ENCODE measurements at regions not wholly inside any gene's neighbourhood (a gene's known extent, or its start where the extent isn't known, plus 50 kb on each side); places are given as distances from the start of the nearest gene placed in this dataset.

GRCh38 chr2:167551416-167551815, 663.1 kb downstream of the XIRP2 start:
- no peak for ATAC-seq
- Histone ChIP-seq H3K27me3 (no peaks in the 10 kb centered on the region), H3K4me3 (no peak overlapping the region), H3K36me3 (no peaks in the 10 kb centered on the region), H3K27ac (no peak overlapping the region), H3K4me1 (no peaks in the 10 kb centered on the region), H3K9me3 (no peaks in the 10 kb centered on the region)
- TF ChIP-seq EP300 (IDR thresholded peaks at IDR 0.05) (no peak), POLR2A (IDR thresholded peaks at IDR 0.05) (no peak), POLR2AphosphoS5 (IDR thresholded peaks at IDR 0.05) (no peak), CTCF (IDR thresholded peaks at IDR 0.05) (no peak)
- WGBS, 2 donors (ENCODE audit: low coverage in 1 of 2) = 47 to 68% methylated on average over 3 of the region's 4 CpGs

DNA sequence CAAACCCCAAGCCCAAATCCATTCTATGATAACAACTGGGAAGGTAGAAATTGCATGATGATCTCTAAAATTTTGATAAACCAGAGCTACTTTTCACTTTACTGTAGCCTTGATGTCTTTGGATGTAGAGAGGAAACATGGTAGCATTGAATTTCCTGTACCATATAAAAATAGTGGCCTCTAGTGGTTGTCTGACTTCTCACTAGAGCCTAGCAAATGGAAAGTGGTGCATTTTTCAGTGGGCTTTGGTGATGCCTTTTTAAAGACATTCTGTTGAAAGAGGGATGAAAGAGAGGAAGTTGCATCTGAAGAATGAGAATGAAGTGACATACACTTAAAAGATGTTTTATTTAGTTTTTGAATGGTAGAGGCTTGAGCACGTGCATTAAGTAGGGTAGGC, 662.2 kb downstream of the XIRP2 start:
- Histone ChIP-seq H3K9me3 (no peaks in the 10 kb centered on the region), H3K36me3 (no peaks in the 10 kb centered on the region), H3K4me3 (no peak overlapping the region), H3K27me3 (no peaks in the 10 kb centered on the region), H3K4me1 (no peaks in the 10 kb centered on the region), H3K27ac (no peak overlapping the region)
- no peak for TF ChIP-seq POLR2A (IDR thresholded peaks at IDR 0.05)
- TF ChIP-seq POLR2AphosphoS5 (IDR thresholded peaks at IDR 0.05) = no peak
- TF ChIP-seq CTCF (IDR thresholded peaks at IDR 0.05) = no peak
- no peak for TF ChIP-seq EP300 (IDR thresholded peaks at IDR 0.05)
- no peak for ATAC-seq
- 86 to 100% methylated on average over 1 of the region's 1 CpG for whole genome bisulfite sequencing, 2 donors (ENCODE audit: low coverage in 1 of 2)

DNA sequence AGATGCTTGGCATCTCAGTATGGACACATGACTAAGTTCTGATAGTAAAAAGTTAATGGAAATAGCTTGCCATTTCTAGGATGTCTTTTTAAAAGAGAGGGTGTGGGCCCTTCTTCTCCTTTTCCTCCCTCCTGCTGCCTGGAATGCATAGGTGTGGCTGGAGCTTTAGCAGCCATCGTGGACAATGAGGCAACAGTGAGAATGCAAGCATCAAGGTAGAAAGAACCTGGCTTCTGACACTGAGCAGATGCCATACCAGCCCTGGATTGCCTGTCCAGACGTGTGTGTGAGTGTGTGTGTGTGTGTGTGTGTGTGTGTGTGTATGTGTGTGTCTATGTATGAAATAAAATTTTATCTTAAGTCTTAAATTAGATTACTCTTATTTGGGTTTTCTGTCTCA, 660.1 kb downstream of the XIRP2 start:
- TF ChIP-seq EP300 (IDR thresholded peaks at IDR 0.05) = no peak
- no peak for TF ChIP-seq POLR2AphosphoS5 (IDR thresholded peaks at IDR 0.05)
- no peak for TF ChIP-seq CTCF (IDR thresholded peaks at IDR 0.05)
- TF ChIP-seq POLR2A (IDR thresholded peaks at IDR 0.05) = no peak
- WGBS, 2 donors (ENCODE audit: low coverage in 1 of 2) = 33 to 100% methylated on average over 1 of the region's 2 CpGs
- no peak for ATAC-seq
- H3K36me3 ChIP-seq = no peaks in the 10 kb centered on the region
- no peak overlapping the region for H3K27ac ChIP-seq
- H3K4me1 ChIP-seq = no peaks in the 10 kb centered on the region
- H3K27me3 ChIP-seq = no peaks in the 10 kb centered on the region
- H3K9me3 ChIP-seq = no peaks in the 10 kb centered on the region
- H3K4me3 ChIP-seq = no peak overlapping the region

- Histone ChIP-seq H3K4me1 (no peaks in the 10 kb centered on the region), H3K27me3 (no peaks in the 10 kb centered on the region), H3K27ac (no peak overlapping the region), H3K4me3 (no peak overlapping the region), H3K9me3 (no peaks in the 10 kb centered on the region), H3K36me3 (no peaks in the 10 kb centered on the region)
- TF ChIP-seq POLR2A (IDR thresholded peaks at IDR 0.05) (no peak), CTCF (IDR thresholded peaks at IDR 0.05) (no peak), EP300 (IDR thresholded peaks at IDR 0.05) (no peak)
- ATAC-seq = no peak
- WGBS, 2 donors (ENCODE audit: low coverage in 1 of 2) = 95 to 97% methylated on average over 13 to 15 of the region's 19 CpGs
Observed at GRCh38 chr2:167544602-167545001, 656.3 kb downstream of the XIRP2 start.

DNA sequence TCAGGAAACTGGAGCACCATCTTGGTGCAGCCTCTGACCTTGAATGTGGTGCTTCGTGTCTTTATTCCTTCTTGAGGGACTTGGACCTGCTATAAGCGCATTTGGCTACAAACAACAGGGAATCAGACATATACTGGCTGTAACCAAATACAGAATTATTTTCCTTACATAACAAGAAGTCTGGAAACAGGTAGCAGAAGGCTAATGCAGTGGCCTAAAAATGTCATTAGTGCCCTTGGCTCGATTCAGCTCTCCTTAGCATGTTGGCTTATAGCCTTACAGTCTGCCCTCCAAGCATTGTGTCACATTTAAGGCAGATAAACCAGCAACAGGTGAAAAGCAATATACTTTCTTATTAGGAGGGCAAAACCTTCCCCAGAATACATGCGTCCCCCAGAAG, 655.4 kb downstream of the XIRP2 start:
- no peak overlapping the region for H3K4me3 ChIP-seq
- no peaks in the 10 kb centered on the region for H3K27me3 ChIP-seq
- no peak for TF ChIP-seq POLR2A (IDR thresholded peaks at IDR 0.05)
- TF ChIP-seq CTCF (IDR thresholded peaks at IDR 0.05) = no peak
- no peak for TF ChIP-seq EP300 (IDR thresholded peaks at IDR 0.05)
- TF ChIP-seq POLR2AphosphoS5 (IDR thresholded peaks at IDR 0.05) = no peak
- no peaks in the 10 kb centered on the region for H3K36me3 ChIP-seq
- H3K27ac ChIP-seq = no peak overlapping the region
- WGBS, 2 donors (ENCODE audit: low coverage in 1 of 2) = 96 to 97% methylated on average over 3 of the region's 4 CpGs
- H3K4me1 ChIP-seq = no peaks in the 10 kb centered on the region
- H3K9me3 ChIP-seq = no peaks in the 10 kb centered on the region
- no peak for ATAC-seq
